GM19328 (cell line): ENCODE measurements at regions not wholly inside any gene's neighbourhood (a gene's known extent, or its start where the extent isn't known, plus 50 kb on each side); places are given as distances from the start of the nearest gene placed in this dataset.
"Not testable (repeated sequence)": the region's sequence is repeated elsewhere in the genome, so short reads cannot be mapped to it uniquely, and the experiment has no call there.

ENCODE experiments used
- ATAC-seq: cut with Tn5 transposase; IDR thresholded peaks from one replicate; pipeline ENCODE4 v1.9.1; 2021; ENCODE audit warnings: mild to moderate bottlenecking, moderate library complexity; ENCODE audit not compliant: unreplicated experiment

GRCh38 chr6:81978230-81978629, 225.7 kb upstream of the TENT5A start:
- no peak for ATAC-seq

GRCh38 chr6:81977486-81977885, 225.0 kb upstream of the TENT5A start:
- ATAC-seq: no peak

GRCh38 chr6:81969814-81970213, 217.3 kb upstream of the TENT5A start:
- no peak for ATAC-seq

- ATAC-seq: no peak
Measured at GRCh38 chr6:81969011-81969410, 216.5 kb upstream of the TENT5A start.

- ATAC-seq: no peak
Measured at GRCh38 chr6:81966968-81967367, 214.5 kb upstream of the TENT5A start.

GRCh38 chr6:81962198-81962597, 209.7 kb upstream of the TENT5A start:
- no peak for ATAC-seq

GRCh38 chr6:81950877-81951276, 198.4 kb upstream of the TENT5A start:
- ATAC-seq: no peak

GRCh38 chr6:81948861-81949260, 196.4 kb upstream of the TENT5A start:
- ATAC-seq: no peak

- ATAC-seq: not testable (repeated sequence)
Measured at GRCh38 chr6:81948196-81948595, 195.7 kb upstream of the TENT5A start.

GRCh38 chr6:81944661-81945060, 192.2 kb upstream of the TENT5A start:
- ATAC-seq: no peak

GRCh38 chr6:81942842-81943241, 190.4 kb upstream of the TENT5A start:
- ATAC-seq: not testable (repeated sequence)

GRCh38 chr6:81942067-81942370, 189.5 kb upstream of the TENT5A start:
- ATAC-seq: no peak

- ATAC-seq: no peak
Measured at GRCh38 chr6:81940451-81940985, 188.0 kb upstream of the TENT5A start.

- ATAC-seq: no peak
Measured at GRCh38 chr6:81939766-81940165, 187.3 kb upstream of the TENT5A start.

GRCh38 chr6:81938991-81939732, 186.7 kb upstream of the TENT5A start:
- ATAC-seq: no peak

GRCh38 chr6:81938014-81938856, 185.8 kb upstream of the TENT5A start:
- ATAC-seq: no peak

- ATAC-seq: no peak
Measured at GRCh38 chr6:81937296-81937937, 184.9 kb upstream of the TENT5A start.

GRCh38 chr6:81934936-81935335, 182.5 kb upstream of the TENT5A start:
- ATAC-seq: no peak

GRCh38 chr6:81933608-81934051, 181.1 kb upstream of the TENT5A start:
- no peak for ATAC-seq

- no peak for ATAC-seq
Measured at GRCh38 chr6:81933089-81933488, 180.6 kb upstream of the TENT5A start.

- ATAC-seq: not testable (repeated sequence)
Measured at GRCh38 chr6:81932448-81932847, 180.0 kb upstream of the TENT5A start.
